ENCODE measurements at regions not wholly inside any gene's neighbourhood (a gene's known extent, or its start where the extent isn't known, plus 50 kb on each side); places are given as distances from the start of the nearest gene placed in this dataset.

GRCh38 chr10:104540181-104540580 is 100.9 kb upstream of the SORCS3 start:
- Histone ChIP-seq H4K20me1 (replicated peaks in 1 of 2; ENCODE audit: control insufficient read depth in 1 of 2, insufficient read depth in 2 of 2, low read length in 2 of 2) (no peaks in the 10 kb centered on the region), H3K27ac (ENCODE audit: low read depth, low read length) (no peak overlapping the region)
- CTCF ChIA-PET (ENCODE audit: partially characterized antibody), result interaction anchor here (1.1 to 1.3 kb wide), 3 partner anchors 36 to 80 kb away, joined by 3 to 4 read pairs (median 3); no protein-coding TSS in a partner anchor
- TF ChIP-seq CHD2 (IDR thresholded peaks at IDR 0.05; ENCODE audit: low read length) (no peak), TEAD4 (IDR thresholded peaks at IDR 0.05; ENCODE audit: low read depth, low read length) (no peak), FOSL1 (IDR thresholded peaks at IDR 0.05; ENCODE audit: insufficient read depth, low read depth, low read length) (no peak), RNF2 (IDR thresholded peaks at IDR 0.05; ENCODE audit: borderline replicate concordance, low read depth, low read length, missing control alignments, poor library complexity, severe bottlenecking) (no peak), RFX5 (IDR thresholded peaks at IDR 0.05; ENCODE audit: borderline replicate concordance, low read depth, low read length) (no peak), PHF8 (conservative IDR thresholded peaks at IDR 0.05; ENCODE audit: low read depth, low read length) (no peak), SIRT6 (IDR thresholded peaks at IDR 0.05; ENCODE audit: low read length) (no peak), BCL11A (IDR thresholded peaks at IDR 0.05; ENCODE audit: low read depth in 2 of 2, low read length in 2 of 2) (no peak), USF2 (IDR thresholded peaks at IDR 0.05; ENCODE audit: low read length) (no peak), HDAC2 (IDR thresholded peaks at IDR 0.05; ENCODE audit: borderline replicate concordance in 1 of 2, low read depth in 2 of 2, low read length in 2 of 2) (no peak), TAF7 (optimal IDR thresholded peaks at IDR 0.05; ENCODE audit: borderline replicate concordance, low read depth, low read length) (no peak), ASH2L (IDR thresholded peaks at IDR 0.05; ENCODE audit: low read length) (no peak), MAFK (IDR thresholded peaks at IDR 0.05; ENCODE audit: low read depth, low read length) (no peak)

More at GRCh38 chr10:104540181-104540580, 100.9 kb upstream of the SORCS3 start:
- Histone ChIP-seq H3K23me2 (ENCODE audit: low read depth, low read length) (0 out of 2 replicates have a peak, but pooled peaks cover 2% of the 10 kb centered on the region), H3K23ac (ENCODE audit: insufficient read length) (no peak overlapping the region), H3K36me3 (ENCODE audit: control insufficient read depth in 2 of 4, insufficient read depth in 4 of 4, low read length in 3 of 4) (no peaks in the 10 kb centered on the region), H3K4me3 (ENCODE audit: extremely low read depth in 1 of 4, insufficient read depth in 2 of 4, low read depth in 3 of 4, low read length in 4 of 4) (no peak overlapping the region), H3K4ac (replicated peaks; ENCODE audit: insufficient read length, low read depth, low read length) (no peak overlapping the region), H4K5ac (ENCODE audit: insufficient read length, low read depth, low read length) (no peak overlapping the region), H3K56ac (replicated peaks; ENCODE audit: insufficient read length, low read depth, low read length) (no peak overlapping the region), H3K79me2 (ENCODE audit: control insufficient read depth in 1 of 2, insufficient read depth in 2 of 2, low read length in 2 of 2) (no peaks in the 10 kb centered on the region), H3K9ac (replicated peaks in 1 of 4; ENCODE audit: extremely low read depth in 1 of 4, low read depth in 3 of 4, low read length in 3 of 4) (no peak overlapping the region), H3K4me2 (ENCODE audit: insufficient read depth in 1 of 2, low read depth in 2 of 2, low read length in 2 of 2) (no peak overlapping the region), H2BK5ac (ENCODE audit: low read depth, low read length) (no peak overlapping the region), H2BK12ac (ENCODE audit: low read depth, low read length) (no peak overlapping the region), H2BK120ac (replicated peaks; ENCODE audit: low read depth, low read length) (no peak overlapping the region), H3K14ac (ENCODE audit: insufficient read length) (no peak overlapping the region), H3K79me1 (ENCODE audit: low read depth, low read length) (no peaks in the 10 kb centered on the region), H2BK20ac (ENCODE audit: low read length) (no peak overlapping the region), H4K91ac (replicated peaks; ENCODE audit: insufficient read length, low read length) (no peak overlapping the region), H3K27me3 (replicated peaks in 1 of 4; ENCODE audit: control insufficient read depth in 3 of 4, extremely low read depth in 1 of 4, insufficient read depth in 3 of 4, low read length in 3 of 4) (no peaks in the 10 kb centered on the region), H3K9me3 (ENCODE audit: insufficient read depth in 2 of 2, low read depth in 1 of 2, low read length in 1 of 2) (no peaks in the 10 kb centered on the region), H3K18ac (ENCODE audit: extremely low read depth, low read length) (no peak overlapping the region), H3K4me1 (replicated peaks in 1 of 4; ENCODE audit: control insufficient read depth in 3 of 4, insufficient read depth in 4 of 4, low read length in 3 of 4) (peaks cover 0 to 8% (median 2%) of the 10 kb centered on the region in 4 experiments; a peak in 3 of 7 replicates), H2BK15ac (ENCODE audit: low read length) (no peak overlapping the region), H4K8ac (ENCODE audit: extremely low read depth, insufficient read depth, low read length) (no peak overlapping the region), H2AFZ (ENCODE audit: low read length) (no peak overlapping the region), H2AK5ac (ENCODE audit: low read depth, low read length) (no peak overlapping the region)
- FAIRE-seq (no peak), DNase-seq (ENCODE audit: low read depth in 1 of 2, low spot score in 2 of 2) (no peak)
- 81% methylated on average over 3 of the region's 3 CpGs; no CpG with 5 or more reads in 1 of the 2 experiments for WGBS, 2 experiments (ENCODE audit: extremely low coverage in 1 of 2, insufficient coverage in 1 of 2, insufficient read length in 1 of 2, insufficient replicate concordance in 2 of 2, low coverage in 1 of 2, low lambda C conversion rate in 2 of 2, missing lambda C conversion rate in 1 of 2)
- POLR2A ChIA-PET (ENCODE audit: partially characterized antibody), result interaction anchor here (0.8 kb wide), 1 partner anchor 99 kb away, joined by 3 read pairs; no protein-coding TSS in a partner anchor
